Trophoblast cell (in vitro differentiated cells and primary cell): ENCODE measurements at regions not wholly inside any gene's neighbourhood (a gene's known extent, or its start where the extent isn't known, plus 50 kb on each side); places are given as distances from the start of the nearest gene placed in this dataset.

ENCODE experiments used
- DNase-seq, 2 donors: peaks; one replicate each; pipeline ENCODE4 v3.0.0-alpha.2; 2016
- H2AFZ ChIP-seq: 2 replicates; pipeline ENCODE4 v1.6.1; 2013; ENCODE audit warnings: low read length, moderate library complexity, mild to moderate bottlenecking; ENCODE audit not compliant: insufficient read depth, poor library complexity
- H2AK5ac ChIP-seq: 2 replicates; pipeline ENCODE4 v1.6.1; 2013; ENCODE audit warnings: mild to moderate bottlenecking, low read length
- H2BK120ac ChIP-seq: 2 replicates; pipeline ENCODE4 v1.6.1; 2013; ENCODE audit warnings: low read length, mild to moderate bottlenecking, moderate library complexity; ENCODE audit not compliant: insufficient read depth, poor library complexity
- H2BK12ac ChIP-seq: 2 replicates; pipeline ENCODE4 v1.6.1; 2013; ENCODE audit warnings: mild to moderate bottlenecking, low read length, moderate library complexity
- H2BK5ac ChIP-seq: 2 replicates; pipeline ENCODE4 v1.6.1; 2013; ENCODE audit warnings: low read length, low read depth, moderate library complexity, mild to moderate bottlenecking; ENCODE audit not compliant: poor library complexity
- H3K14ac ChIP-seq: 2 replicates; pipeline ENCODE4 v1.6.1; 2013; ENCODE audit warnings: mild to moderate bottlenecking, low read length
- H3K18ac ChIP-seq: 2 replicates; pipeline ENCODE4 v1.6.1; 2013; ENCODE audit warnings: mild to moderate bottlenecking, low read length
- H3K23ac ChIP-seq: 2 replicates; pipeline ENCODE4 v1.6.1; 2013; ENCODE audit warnings: low read length
- H3K27ac ChIP-seq: 2 replicates; pipeline ENCODE4 v1.5.1; 2013; ENCODE audit warnings: low read depth, mild to moderate bottlenecking, inconsistent platforms, low read length, moderate library complexity
- H3K27me3 ChIP-seq: 2 replicates; pipeline ENCODE4 v1.6.1; 2013; ENCODE audit warnings: inconsistent platforms, mild to moderate bottlenecking, low read length, moderate library complexity; ENCODE audit not compliant: insufficient read depth
- H3K36me3 ChIP-seq, 2 experiments: 1 replicate in 1 of 2; 2 replicates in 1 of 2; pipeline ENCODE4 v1.6.1; 2013; ENCODE audit warnings: low read length in 2 of 2, mild to moderate bottlenecking in 2 of 2, moderate library complexity in 1 of 2; ENCODE audit not compliant: insufficient read depth in 2 of 2, control insufficient read depth in 1 of 2
- H3K4ac ChIP-seq: 2 replicates; pipeline ENCODE4 v1.6.1; 2013; ENCODE audit warnings: low read depth, mild to moderate bottlenecking, low read length, moderate library complexity
- H3K4me1 ChIP-seq, 2 experiments: 1 replicate in 1 of 2; 2 replicates in 1 of 2; pipeline ENCODE4 v1.6.1; 2013; ENCODE audit warnings: low read length in 2 of 2, mild to moderate bottlenecking in 2 of 2, moderate library complexity in 1 of 2; ENCODE audit not compliant: insufficient read depth in 2 of 2, control insufficient read depth in 1 of 2
- H3K4me2 ChIP-seq: 2 replicates; pipeline ENCODE4 v1.6.1; 2013; ENCODE audit warnings: inconsistent platforms, mild to moderate bottlenecking, low read length, moderate library complexity
- H3K4me3 ChIP-seq: 2 replicates; pipeline ENCODE4 v1.5.1; 2013; ENCODE audit warnings: mild to moderate bottlenecking, low read depth, low read length, inconsistent platforms
- H3K79me1 ChIP-seq: one replicate; pipeline ENCODE4 v1.6.1; 2013; ENCODE audit warnings: low read length
- H3K79me2 ChIP-seq: 2 replicates; pipeline ENCODE4 v1.6.1; 2013; ENCODE audit warnings: low read length, mild to moderate bottlenecking; ENCODE audit not compliant: control insufficient read depth, insufficient read depth, poor library complexity
- H3K9ac ChIP-seq: 2 replicates; pipeline ENCODE4 v1.6.1; 2013; ENCODE audit warnings: mild to moderate bottlenecking, low read length
- H3K9me3 ChIP-seq: 2 replicates; pipeline ENCODE4 v1.6.1; 2013; ENCODE audit warnings: low read depth, mild to moderate bottlenecking, control low read depth, inconsistent platforms, low read length; ENCODE audit not compliant: insufficient read depth
- H4K12ac ChIP-seq: 2 replicates; pipeline ENCODE4 v1.6.1; 2013; ENCODE audit warnings: low read depth, mild to moderate bottlenecking, low read length, moderate library complexity
- H4K8ac ChIP-seq: 2 replicates; pipeline ENCODE4 v1.6.1; 2013; ENCODE audit warnings: low read depth, mild to moderate bottlenecking, low read length, moderate library complexity
- H4K91ac ChIP-seq: one replicate; pipeline ENCODE4 v1.6.1; 2013; ENCODE audit warnings: low read depth, mild to moderate bottlenecking, low read length, moderate library complexity
- WGBS: extraction: QIAGEN DNeasy Blood & Tissue Kit; methylation state at CpG from one replicate; pipeline ENCODE4 v1.1.7; 2013; ENCODE audit warnings: missing lambda C conversion rate; ENCODE audit not compliant: insufficient read length, insufficient coverage; ENCODE audit errors: extremely low coverage; 5-methylcytosine and 5-hydroxymethylcytosine counted together

- Histone ChIP-seq H3K36me3 (no peaks in the 10 kb centered on the region), H4K91ac (no peak overlapping the region), H4K8ac (no peak overlapping the region), H3K23ac (no peak overlapping the region), H3K4me3 (no peak overlapping the region), H3K14ac (no peak overlapping the region), H2AK5ac (no peak overlapping the region), H2AFZ (no peak overlapping the region), H3K27ac (no peak overlapping the region), H4K12ac (no peak overlapping the region), H2BK5ac (no peak overlapping the region), H3K9ac (no peak overlapping the region), H2BK12ac (no peak overlapping the region), H3K79me1 (no peaks in the 10 kb centered on the region), H3K9me3 (no peaks in the 10 kb centered on the region), H3K4me2 (no peak overlapping the region), H3K79me2 (no peaks in the 10 kb centered on the region), H2BK120ac (no peak overlapping the region), H3K27me3 (no peaks in the 10 kb centered on the region), H3K18ac (no peak overlapping the region), H3K4ac (no peak overlapping the region), H3K4me1 (no peaks in the 10 kb centered on the region)
- DNase-seq, result no peak
- no CpG with 5 or more reads among the region's 4 CpGs for WGBS
Measured at GRCh38 chr15:87639305-87640011, 617.1 kb downstream of the NTRK3 start.

- no peak overlapping the region for H4K91ac ChIP-seq
- no peak overlapping the region for H4K8ac ChIP-seq
- no peak overlapping the region for H2BK12ac ChIP-seq
- no peak for DNase-seq
- no peak overlapping the region for H3K9ac ChIP-seq
- H3K18ac ChIP-seq, result no peak overlapping the region
- no peak overlapping the region for H3K4me3 ChIP-seq
- no peaks in the 10 kb centered on the region for H3K79me2 ChIP-seq
- H3K9me3 ChIP-seq, result no peaks in the 10 kb centered on the region
- no CpG with 5 or more reads among the region's 3 CpGs for WGBS
- H2BK120ac ChIP-seq, result no peak overlapping the region
- H3K4ac ChIP-seq, result no peak overlapping the region
- H4K12ac ChIP-seq, result no peak overlapping the region
- no peak overlapping the region for H3K27ac ChIP-seq
- no peak overlapping the region for H3K4me2 ChIP-seq
- H3K27me3 ChIP-seq, result no peaks in the 10 kb centered on the region
- H3K79me1 ChIP-seq, result no peaks in the 10 kb centered on the region
- H2AK5ac ChIP-seq, result no peak overlapping the region
- no peaks in the 10 kb centered on the region for H3K4me1 ChIP-seq
- no peak overlapping the region for H3K23ac ChIP-seq
- no peak overlapping the region for H2AFZ ChIP-seq
- no peak overlapping the region for H3K14ac ChIP-seq
- H2BK5ac ChIP-seq, result no peak overlapping the region
- no peaks in the 10 kb centered on the region for H3K36me3 ChIP-seq
Measured at GRCh38 chr15:87638554-87639083, 617.9 kb downstream of the NTRK3 start.

GRCh38 chr15:87634361-87634760 lies 622.2 kb downstream of the NTRK3 start:
- no CpG with 5 or more reads among the region's 1 CpG for WGBS
- Histone ChIP-seq H2BK5ac (no peak overlapping the region), H3K9me3 (no peaks in the 10 kb centered on the region), H4K12ac (no peak overlapping the region), H3K79me2 (no peaks in the 10 kb centered on the region), H3K36me3 (no peaks in the 10 kb centered on the region), H2BK120ac (no peak overlapping the region), H3K9ac (no peak overlapping the region), H3K18ac (no peak overlapping the region), H3K23ac (no peak overlapping the region), H3K27ac (no peak overlapping the region), H2AFZ (no peak overlapping the region), H3K4me3 (no peak overlapping the region), H2AK5ac (no peak overlapping the region), H4K91ac (no peak overlapping the region), H3K4ac (no peak overlapping the region), H2BK12ac (no peak overlapping the region), H3K4me1 (no peaks in the 10 kb centered on the region), H3K14ac (no peak overlapping the region), H4K8ac (no peak overlapping the region), H3K4me2 (no peak overlapping the region), H3K79me1 (no peaks in the 10 kb centered on the region), H3K27me3 (no peaks in the 10 kb centered on the region)
- DNase-seq, result no peak

- H4K91ac ChIP-seq, result no peak overlapping the region
- DNase-seq, result no peak
- H4K8ac ChIP-seq, result no peak overlapping the region
- H3K9ac ChIP-seq, result no peak overlapping the region
- no peaks in the 10 kb centered on the region for H3K27me3 ChIP-seq
- no peak overlapping the region for H4K12ac ChIP-seq
- no peaks in the 10 kb centered on the region for H3K79me1 ChIP-seq
- H3K9me3 ChIP-seq, result no peaks in the 10 kb centered on the region
- no peak overlapping the region for H3K4me2 ChIP-seq
- H3K14ac ChIP-seq, result no peak overlapping the region
- no peak overlapping the region for H2AK5ac ChIP-seq
- H2AFZ ChIP-seq, result no peak overlapping the region
- H2BK120ac ChIP-seq, result no peak overlapping the region
- WGBS, result no CpG with 5 or more reads among the region's 1 CpG
- H2BK12ac ChIP-seq, result no peak overlapping the region
- no peak overlapping the region for H3K4me3 ChIP-seq
- no peak overlapping the region for H3K23ac ChIP-seq
- no peak overlapping the region for H3K4ac ChIP-seq
- H3K27ac ChIP-seq, result no peak overlapping the region
- no peaks in the 10 kb centered on the region for H3K79me2 ChIP-seq
- no peaks in the 10 kb centered on the region for H3K4me1 ChIP-seq
- no peaks in the 10 kb centered on the region for H3K36me3 ChIP-seq
- no peak overlapping the region for H3K18ac ChIP-seq
- H2BK5ac ChIP-seq, result no peak overlapping the region
Measured at GRCh38 chr15:87633525-87633924, 623.0 kb downstream of the NTRK3 start.
